ENCODE measurements at regions not wholly inside any gene's neighbourhood (a gene's known extent, or its start where the extent isn't known, plus 50 kb on each side); places are given as distances from the start of the nearest gene placed in this dataset.

- CTCF ChIA-PET (ENCODE audit: low intra/inter-chr PET ratio), result no interaction called here
- WGBS (ENCODE audit: insufficient coverage, low coverage, missing lambda C conversion rate), result 8% methylated on average over 1 of the region's 1 CpG
- no peak overlapping the region for H3K4me3 ChIP-seq
- H3K9me1 ChIP-seq (ENCODE audit: control insufficient read depth, insufficient read depth, low read length), result no peaks in the 10 kb centered on the region
- no peak for FAIRE-seq
- H3K9me3 ChIP-seq (replicated peaks; ENCODE audit: control insufficient read depth, insufficient read depth, low read depth, low read length), result no peaks in the 10 kb centered on the region
- intact Hi-C loops (cut with micrococcal nuclease), result no loop called here
- TF ChIP-seq NCOA4 (IDR thresholded peaks at IDR 0.05; ENCODE audit: partially characterized antibody) (no peak), MED1 (CRISPR knock-in tag; IDR thresholded peaks at IDR 0.05; ENCODE audit: borderline replicate concordance) (no peak), CGGBP1 (CRISPR knock-in tag; IDR thresholded peaks at IDR 0.05) (no peak), ZEB2 (IDR thresholded peaks at IDR 0.05) (no peak), IRF2 (CRISPR knock-in tag; IDR thresholded peaks at IDR 0.05) (no peak), ZNF511 (CRISPR knock-in tag; IDR thresholded peaks at IDR 0.05) (no peak), FOXK1 (CRISPR knock-in tag; IDR thresholded peaks at IDR 0.05; ENCODE audit: borderline replicate concordance) (no peak), FOXO4 (CRISPR knock-in tag; IDR thresholded peaks at IDR 0.05) (no peak), HDAC2 (IDR thresholded peaks at IDR 0.05) (no peak), ZNF3 (CRISPR knock-in tag; IDR thresholded peaks at IDR 0.05) (no peak), USF2 (CRISPR knock-in tag; IDR thresholded peaks at IDR 0.05) (no peak), RCOR1 (IDR thresholded peaks at IDR 0.05; ENCODE audit: borderline replicate concordance in 1 of 2, low read depth in 2 of 2, low read length in 2 of 2) (no peak), PRDM10 (IDR thresholded peaks at IDR 0.05; ENCODE audit: partially characterized antibody) (no peak)
- no peaks in the 10 kb centered on the region for H3K4me1 ChIP-seq (replicated peaks in 1 of 2; ENCODE audit: control insufficient read depth in 2 of 2, insufficient read depth in 2 of 2, low read length in 2 of 2)
- no peaks in the 10 kb centered on the region for H3K27me3 ChIP-seq (ENCODE audit: control insufficient read depth in 2 of 2, insufficient read depth in 2 of 2, low read length in 2 of 2)
- H3K79me2 ChIP-seq (ENCODE audit: control insufficient read depth, insufficient read depth, low read length), result no peaks in the 10 kb centered on the region
- no peak overlapping the region for H3K27ac ChIP-seq (ENCODE audit: extremely low read depth, low read depth, low read length)
- H3K36me3 ChIP-seq (ENCODE audit: control insufficient read depth, insufficient read depth, low read length), result no peaks in the 10 kb centered on the region
- BruUV-seq (replicated peaks), result no TSS peak
- ATAC-seq, result no peak
- H3K4me2 ChIP-seq (ENCODE audit: insufficient read depth, low read length), result no peak overlapping the region
- no peak overlapping the region for H2AFZ ChIP-seq (ENCODE audit: low read depth, low read length)
- DNase-seq (ENCODE audit: extremely low read depth in 1 of 4, low spot score in 3 of 4), result no peak
- POLR2A ChIA-PET, result no interaction called here
- no peak overlapping the region for H3K9ac ChIP-seq (ENCODE audit: insufficient read depth in 1 of 2, low read depth in 2 of 2, low read length in 2 of 2)
- in situ Hi-C loops (cut with MboI), result no loop called here
- no peaks in the 10 kb centered on the region for H4K20me1 ChIP-seq (replicated peaks; ENCODE audit: control insufficient read depth, insufficient read depth, low read length)
Observed at GRCh38 chr4:11900359-11900758, 471.7 kb upstream of the HS3ST1 start.

Data from K562 (cell line).